Hepatocyte (in vitro differentiated cells): ENCODE measurements at regions not wholly inside any gene's neighbourhood (a gene's known extent, or its start where the extent isn't known, plus 50 kb on each side); places are given as distances from the start of the nearest gene placed in this dataset.

Experiments used
- DNase-seq: peaks from one replicate; pipeline ENCODE4 v3.0.0-alpha.2; 2016; ENCODE audit warnings: low spot score
- H2AFZ ChIP-seq: fragments of 200-600 bp; sonication (generic); 2 replicates; pipeline ENCODE4 v1.6.0; 2016; ENCODE audit warnings: antibody characterized with exemption, mild to moderate bottlenecking
- H3K27ac ChIP-seq: fragments of 200-600 bp; sonication (generic); 2 replicates; pipeline ENCODE4 v1.5.1; 2016; ENCODE audit warnings: mild to moderate bottlenecking
- H3K27me3 ChIP-seq: fragments of 200-600 bp; sonication (generic); 2 replicates; pipeline ENCODE4 v1.6.1; 2016
- H3K36me3 ChIP-seq: fragments of 200-600 bp; sonication (generic); replicated peaks from 2 replicates; pipeline ENCODE4 v1.5.1; 2016; ENCODE audit warnings: low read depth; ENCODE audit not compliant: insufficient read depth
- H3K4me1 ChIP-seq: fragments of 200-600 bp; sonication (generic); 2 replicates; pipeline ENCODE4 v1.5.1; 2016; ENCODE audit warnings: mild to moderate bottlenecking, moderate library complexity; ENCODE audit not compliant: insufficient read depth
- H3K4me2 ChIP-seq: fragments of 200-600 bp; sonication (generic); 2 replicates; pipeline ENCODE4 v1.6.0; 2016
- H3K4me3 ChIP-seq: fragments of 200-600 bp; sonication (generic); 2 replicates; pipeline ENCODE4 v1.5.1; 2016; ENCODE audit warnings: mild to moderate bottlenecking
- H3K79me2 ChIP-seq: fragments of 200-600 bp; sonication (generic); 2 replicates; pipeline ENCODE4 v1.6.0; 2017; ENCODE audit warnings: mild to moderate bottlenecking
- H3K9me2 ChIP-seq: fragments of 200-600 bp; sonication (generic); replicated peaks from 2 replicates; pipeline ENCODE4 v1.6.0; 2017; ENCODE audit warnings: mild to moderate bottlenecking; ENCODE audit not compliant: insufficient read depth
- H3K9me3 ChIP-seq: fragments of 200-600 bp; sonication (generic); 2 replicates; pipeline ENCODE4 v1.5.1; 2016; ENCODE audit warnings: low read depth, mild to moderate bottlenecking
- H4K20me1 ChIP-seq: fragments of 200-600 bp; sonication (generic); 2 replicates; pipeline ENCODE4 v1.6.0; 2016; ENCODE audit warnings: mild to moderate bottlenecking; ENCODE audit not compliant: insufficient read depth, poor library complexity, severe bottlenecking
- CTCF ChIP-seq: fragments of 200-600 bp; sonication (generic); IDR thresholded peaks from 2 replicates; pipeline ENCODE4 v1.5.1; 2016; ENCODE audit warnings: antibody characterized with exemption, mild to moderate bottlenecking; ENCODE audit not compliant: poor library complexity
- EZH2 ChIP-seq: fragments of 200-600 bp; sonication (generic); IDR thresholded peaks from 2 replicates; pipeline ENCODE4 v1.6.1; 2016; ENCODE audit warnings: antibody characterized with exemption, mild to moderate bottlenecking, borderline replicate concordance
- EZH2phosphoT487 ChIP-seq: fragments of 200-600 bp; sonication (generic); IDR thresholded peaks from one replicate; pipeline ENCODE4 v1.6.1; 2018; ENCODE audit warnings: antibody characterized with exemption, mild to moderate bottlenecking, low read depth, moderate library complexity; ENCODE audit not compliant: unreplicated experiment, severe bottlenecking
- WGBS: methylation state at CpG from one replicate; pipeline ENCODE4 v1.1.6; 2016; ENCODE audit warnings: low lambda C conversion rate; ENCODE audit errors: missing lambda C conversion rate; 5-methylcytosine and 5-hydroxymethylcytosine counted together

- H3K9me2 ChIP-seq = no peaks in the 10 kb centered on the region
- no peaks in the 10 kb centered on the region for H3K36me3 ChIP-seq
- DNase-seq = no peak
- H2AFZ ChIP-seq = no peak overlapping the region
- WGBS = 70% methylated on average over 4 of the region's 4 CpGs
- TF ChIP-seq EZH2phosphoT487 = no peak
- no peaks in the 10 kb centered on the region for H4K20me1 ChIP-seq
- no peaks in the 10 kb centered on the region for H3K27me3 ChIP-seq
- no peaks in the 10 kb centered on the region for H3K79me2 ChIP-seq
- no peaks in the 10 kb centered on the region for H3K4me1 ChIP-seq
- H3K9me3 ChIP-seq = no peaks in the 10 kb centered on the region
- no peak overlapping the region for H3K27ac ChIP-seq
- no peak overlapping the region for H3K4me2 ChIP-seq
- no peak overlapping the region for H3K4me3 ChIP-seq
These were observed 146.9 kb upstream of the RARB start for GRCh38 chr3:25281041-25281731.

GRCh38 chr3:25281732-25282126 is 146.3 kb upstream of the RARB start:
- no peak overlapping the region for H2AFZ ChIP-seq
- H3K9me3 ChIP-seq = no peaks in the 10 kb centered on the region
- H3K27me3 ChIP-seq = no peaks in the 10 kb centered on the region

GRCh38 chr3:25283613-25284012 is 144.4 kb upstream of the RARB start:
- TF ChIP-seq CTCF (no peak), EZH2 (no peak), EZH2phosphoT487 (no peak)
- H4K20me1 ChIP-seq = no peaks in the 10 kb centered on the region
- no peaks in the 10 kb centered on the region for H3K4me1 ChIP-seq
- H3K9me3 ChIP-seq = no peaks in the 10 kb centered on the region
- DNase-seq = no peak
- no peak overlapping the region for H3K27ac ChIP-seq
- H3K4me2 ChIP-seq = no peak overlapping the region
- WGBS = 97% methylated on average over 3 of the region's 3 CpGs
- no peak overlapping the region for H3K4me3 ChIP-seq
- H3K36me3 ChIP-seq = no peaks in the 10 kb centered on the region
- no peaks in the 10 kb centered on the region for H3K79me2 ChIP-seq
- H3K9me2 ChIP-seq = no peaks in the 10 kb centered on the region
- H2AFZ ChIP-seq = no peak overlapping the region
- H3K27me3 ChIP-seq = no peaks in the 10 kb centered on the region

More at GRCh38 chr3:25281732-25282126, 146.3 kb upstream of the RARB start:
- TF ChIP-seq EZH2 = no peak
- TF ChIP-seq CTCF = no peak
- no peak for TF ChIP-seq EZH2phosphoT487
- no peaks in the 10 kb centered on the region for H3K79me2 ChIP-seq
- no peaks in the 10 kb centered on the region for H4K20me1 ChIP-seq
- H3K4me3 ChIP-seq = no peak overlapping the region
- 97% methylated on average over 2 of the region's 2 CpGs for WGBS
- no peaks in the 10 kb centered on the region for H3K9me2 ChIP-seq
- H3K27ac ChIP-seq = no peak overlapping the region
- H3K36me3 ChIP-seq = no peaks in the 10 kb centered on the region
- H3K4me2 ChIP-seq = no peak overlapping the region
- DNase-seq = no peak
- H3K4me1 ChIP-seq = no peaks in the 10 kb centered on the region

GRCh38 chr3:25284249-25284648 is 143.8 kb upstream of the RARB start:
- no peak for DNase-seq
- TF ChIP-seq EZH2 (no peak), EZH2phosphoT487 (no peak)
- Histone ChIP-seq H3K4me2 (no peak overlapping the region), H3K9me2 (no peaks in the 10 kb centered on the region), H3K4me1 (no peaks in the 10 kb centered on the region), H2AFZ (no peak overlapping the region), H4K20me1 (no peaks in the 10 kb centered on the region), H3K4me3 (no peak overlapping the region), H3K27ac (no peak overlapping the region), H3K36me3 (no peaks in the 10 kb centered on the region), H3K9me3 (no peaks in the 10 kb centered on the region), H3K27me3 (no peaks in the 10 kb centered on the region), H3K79me2 (no peaks in the 10 kb centered on the region)
